GM12891 (cell line): ENCODE measurements at regions not wholly inside any gene's neighbourhood (a gene's known extent, or its start where the extent isn't known, plus 50 kb on each side); places are given as distances from the start of the nearest gene placed in this dataset.

Source experiments
- DNase-seq: peaks from one replicate; pipeline ENCODE4 v3.0.0; 2011; ENCODE audit warnings: low spot score; ENCODE audit not compliant: insufficient read length
- FAIRE-seq: peaks from 2 replicates; lab custom pipeline; 2011; peaks lifted over from hg19 to GRCh38; lab: Jason Lieb, UNC
- PAX5 ChIP-seq: IDR thresholded peaks from 2 replicates; pipeline ENCODE4 v1.6.1; 2011; ENCODE audit warnings: low read length, moderate library complexity, mild to moderate bottlenecking; ENCODE audit not compliant: insufficient read depth, severe bottlenecking
- POLR2A ChIP-seq: IDR thresholded peaks from 2 replicates; pipeline ENCODE4 v1.6.1; 2011; ENCODE audit warnings: low read depth, low read length, control low read depth
- POLR2AphosphoS5 ChIP-seq: IDR thresholded peaks from 2 replicates; pipeline ENCODE4 v1.6.1; 2011; ENCODE audit warnings: low read depth, low read length, control low read depth
- POU2F2 ChIP-seq: IDR thresholded peaks from 2 replicates; pipeline ENCODE4 v1.6.1; 2011; ENCODE audit warnings: low read depth, mild to moderate bottlenecking, control low read depth, low read length, moderate library complexity
- SPI1 ChIP-seq: IDR thresholded peaks from 2 replicates; pipeline ENCODE4 v1.6.1; 2011; ENCODE audit warnings: low read depth, low read length, control low read depth
- TAF1 ChIP-seq: IDR thresholded peaks from 2 replicates; pipeline ENCODE4 v1.6.1; 2011; ENCODE audit warnings: low read depth, low read length, control low read depth

DNA sequence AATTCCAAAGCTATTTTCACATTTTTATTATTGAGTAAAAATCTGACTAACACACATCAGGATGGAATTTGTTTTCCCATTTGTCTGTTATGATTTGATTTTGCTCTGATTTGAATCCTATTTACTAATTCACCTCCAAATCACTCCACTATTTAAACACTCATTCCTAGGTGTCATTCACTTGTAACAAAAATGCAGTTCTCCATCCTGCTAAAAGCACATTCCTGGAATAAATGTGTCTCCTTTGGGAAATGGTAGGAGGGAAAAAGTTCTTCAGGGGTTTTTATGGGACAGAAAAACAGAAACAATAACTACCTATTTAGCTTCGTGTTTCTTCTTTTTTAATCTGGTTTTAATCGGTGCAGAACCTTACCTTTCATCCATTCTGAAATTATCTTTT, 494.1 kb upstream of the CITED2 start:
- DNase-seq = no peak
- FAIRE-seq = no peak

DNA sequence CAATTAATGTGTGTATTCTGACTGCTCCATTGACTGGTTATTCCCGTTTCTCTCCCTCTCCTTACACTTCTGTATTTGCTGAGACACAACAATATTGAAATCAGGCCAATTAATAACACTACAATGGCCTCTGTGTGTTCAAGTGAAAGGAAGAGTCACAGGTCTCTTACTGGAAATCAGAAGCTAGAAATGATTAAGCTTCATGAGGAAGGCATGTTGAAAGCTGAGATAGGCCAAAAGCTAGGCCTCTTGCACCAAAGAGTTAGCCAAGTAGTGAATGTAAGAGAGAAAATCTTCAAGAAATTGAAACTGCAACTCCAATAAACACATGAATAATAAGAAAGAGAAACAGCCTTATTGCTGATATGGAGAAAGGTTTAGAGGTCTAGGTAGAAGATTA, 489.5 kb upstream of the CITED2 start:
- TF ChIP-seq PAX5 (no peak), TAF1 (no peak), POLR2AphosphoS5 (no peak), POU2F2 (no peak), SPI1 (no peak), POLR2A (no peak)
- no peak for DNase-seq
- FAIRE-seq = no peak

More for the DNA sequence above, 494.1 kb upstream of the CITED2 start:
- TF ChIP-seq POU2F2 = no peak
- no peak for TF ChIP-seq POLR2AphosphoS5

DNA sequence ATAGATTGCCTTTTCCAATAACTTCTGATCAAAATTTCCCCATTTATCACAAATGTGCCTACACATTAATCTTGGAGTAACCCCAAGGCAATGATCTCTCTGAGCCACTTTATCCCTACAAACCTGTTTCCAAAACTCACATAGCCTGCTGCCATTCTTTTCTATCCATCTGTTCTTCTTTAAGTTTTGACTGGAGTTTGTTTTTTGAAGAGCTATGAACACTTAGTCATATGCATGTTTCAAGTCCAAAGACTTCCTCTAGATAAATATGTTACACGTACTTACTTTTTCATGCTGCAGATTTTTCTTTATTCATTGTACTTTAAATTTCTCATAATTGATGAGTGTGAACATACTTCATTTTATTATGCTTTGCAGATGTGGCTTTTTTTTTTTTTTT, 488.9 kb upstream of the CITED2 start:
- no peak for FAIRE-seq
- no peak for DNase-seq

DNA sequence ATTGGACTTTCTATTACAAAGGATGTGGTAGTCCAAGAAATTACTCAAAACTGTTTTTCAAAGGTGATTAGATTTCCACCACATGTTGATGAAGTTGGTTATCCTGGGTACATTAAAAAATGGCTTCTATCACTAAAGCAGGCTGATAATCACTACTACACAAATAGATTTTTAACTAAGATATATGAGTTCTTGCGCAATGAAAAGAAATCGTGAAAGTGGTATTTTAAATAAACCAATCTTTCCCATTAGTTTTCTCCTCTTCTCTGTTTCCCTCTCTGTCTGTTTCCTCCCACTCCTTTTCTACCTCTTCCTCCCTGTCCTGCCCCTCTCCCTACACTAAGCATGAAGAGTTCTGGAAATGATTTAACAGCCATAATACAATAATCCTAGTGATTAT, 487.9 kb upstream of the CITED2 start:
- FAIRE-seq (no peak), DNase-seq (no peak)
- TF ChIP-seq POLR2A (no peak), POU2F2 (no peak), POLR2AphosphoS5 (no peak), SPI1 (no peak), PAX5 (no peak), TAF1 (no peak)

More for the DNA sequence above, 488.9 kb upstream of the CITED2 start:
- TF ChIP-seq POLR2A (no peak), POU2F2 (no peak), PAX5 (no peak), POLR2AphosphoS5 (no peak), TAF1 (no peak), SPI1 (no peak)

DNA sequence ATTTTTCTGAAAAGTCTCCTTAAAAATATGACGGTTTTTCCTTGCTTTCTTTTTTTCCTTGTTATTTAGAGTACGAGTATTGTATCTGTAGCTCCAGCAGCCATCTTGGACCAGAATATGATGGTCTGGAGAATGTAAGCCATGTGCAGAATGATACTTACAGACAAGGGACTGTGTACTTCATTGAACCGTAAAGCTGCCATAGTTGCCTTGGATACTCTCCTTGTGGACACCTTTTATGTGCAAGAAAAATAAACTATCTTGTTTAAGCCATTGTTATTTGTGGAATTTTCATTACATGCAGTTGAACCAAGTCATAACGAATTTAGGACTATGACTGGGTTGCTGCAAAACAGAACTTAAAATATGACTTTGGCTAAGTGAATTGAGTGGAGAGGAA, 485.8 kb upstream of the CITED2 start:
- no peak for FAIRE-seq
- DNase-seq = no peak
- TF ChIP-seq TAF1 (no peak), POU2F2 (no peak)

DNA sequence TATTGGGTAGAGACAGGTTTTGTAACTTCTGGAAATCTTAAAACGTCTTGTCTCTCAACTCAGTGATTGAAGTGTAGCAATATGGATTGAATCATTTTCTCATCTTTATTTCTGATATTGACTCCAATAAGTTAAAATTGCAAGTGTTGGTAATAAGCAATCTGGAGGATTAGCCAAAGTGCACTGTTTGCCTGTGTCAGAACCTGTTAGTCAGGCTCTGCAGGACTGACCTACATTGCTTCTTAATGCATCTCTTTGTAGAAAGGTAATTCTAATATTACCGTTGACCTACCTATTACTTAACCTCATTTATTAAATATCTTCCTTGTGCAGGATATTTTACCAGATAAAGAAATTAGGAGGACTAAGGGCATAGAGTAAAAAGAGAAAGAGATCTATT, 484.0 kb upstream of the CITED2 start:
- no peak for TF ChIP-seq SPI1
- no peak for TF ChIP-seq POLR2AphosphoS5
- FAIRE-seq (no peak), DNase-seq (no peak)

DNA sequence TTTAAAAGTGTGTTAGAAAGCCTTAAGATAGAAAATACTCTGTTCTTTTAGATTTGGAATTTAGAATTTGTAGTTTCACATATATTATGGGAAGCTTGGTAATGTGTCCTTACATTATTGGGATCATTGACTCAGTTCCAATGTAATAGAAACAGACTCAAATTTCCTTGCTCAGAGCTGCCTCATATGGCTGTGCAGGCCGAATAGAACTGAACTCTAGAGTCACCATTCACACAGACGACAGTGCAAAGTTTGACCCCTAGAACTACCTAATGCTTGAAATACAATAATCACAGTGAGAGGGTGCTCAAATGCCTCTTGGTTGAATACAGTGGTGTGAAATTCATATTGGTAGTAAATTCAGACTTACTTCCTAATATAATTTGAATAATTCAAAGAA, 482.7 kb upstream of the CITED2 start:
- no peak for DNase-seq
- no peak for FAIRE-seq
- no peak for TF ChIP-seq POLR2A
- TF ChIP-seq POU2F2 = no peak
- no peak for TF ChIP-seq TAF1
- TF ChIP-seq PAX5 = no peak
- no peak for TF ChIP-seq POLR2AphosphoS5
- no peak for TF ChIP-seq SPI1

DNA sequence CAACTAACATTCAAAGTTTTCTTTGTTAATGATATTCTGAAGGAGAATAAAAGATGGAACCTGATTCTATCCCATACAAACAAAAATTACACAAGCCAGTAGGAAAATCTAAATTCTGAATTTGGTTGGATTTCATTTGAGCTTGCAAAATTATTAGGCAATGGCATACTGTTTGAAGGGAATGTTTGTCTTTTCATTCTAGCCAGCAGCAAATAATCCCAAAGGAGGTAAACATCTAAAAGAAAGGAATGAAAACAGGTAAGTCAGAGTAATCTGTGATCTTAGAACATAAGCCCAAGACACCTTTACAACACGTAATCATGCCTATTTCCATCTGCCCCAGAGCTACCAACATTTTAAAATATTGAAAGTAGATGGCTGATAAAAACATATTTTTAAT, 482.1 kb upstream of the CITED2 start:
- no peak for DNase-seq
- TF ChIP-seq PAX5 (no peak), POU2F2 (no peak), TAF1 (no peak)
- FAIRE-seq = no peak

DNA sequence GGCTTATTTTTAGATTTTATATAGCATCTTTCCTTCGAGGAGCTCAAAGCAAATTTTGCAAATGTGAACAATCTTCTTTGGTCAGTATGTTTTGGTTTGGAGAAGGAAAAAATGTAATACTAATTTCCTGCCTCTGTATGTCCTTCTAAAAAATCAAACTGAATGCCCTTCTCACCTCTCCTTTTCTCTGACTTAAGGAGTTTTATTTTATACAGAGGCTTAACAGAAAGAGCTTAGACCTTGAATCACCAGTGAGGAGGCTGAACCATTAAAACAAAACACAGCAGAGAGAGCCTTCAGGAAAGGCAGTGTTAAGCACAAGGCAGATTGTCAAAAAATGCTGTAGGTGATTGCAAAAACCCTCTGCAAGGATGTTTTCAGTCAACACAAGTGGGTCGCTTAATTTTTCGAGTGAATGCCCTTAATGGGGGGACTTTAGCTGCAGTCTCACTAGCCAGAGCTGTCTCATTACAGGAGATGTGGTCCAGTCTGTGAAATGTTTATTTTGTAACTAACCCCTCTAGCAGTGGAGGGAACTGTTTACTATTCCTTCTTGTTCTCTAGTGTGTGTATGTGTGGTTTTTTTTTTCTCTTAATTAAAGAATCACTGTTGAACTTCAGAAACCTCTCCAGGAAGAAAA, 481.3 kb upstream of the CITED2 start:
- FAIRE-seq (no peak), DNase-seq (no peak)
- TF ChIP-seq TAF1 = no peak
- TF ChIP-seq POLR2AphosphoS5 = no peak
- TF ChIP-seq SPI1 = no peak
- TF ChIP-seq POU2F2 = no peak
- TF ChIP-seq POLR2A = no peak

DNA sequence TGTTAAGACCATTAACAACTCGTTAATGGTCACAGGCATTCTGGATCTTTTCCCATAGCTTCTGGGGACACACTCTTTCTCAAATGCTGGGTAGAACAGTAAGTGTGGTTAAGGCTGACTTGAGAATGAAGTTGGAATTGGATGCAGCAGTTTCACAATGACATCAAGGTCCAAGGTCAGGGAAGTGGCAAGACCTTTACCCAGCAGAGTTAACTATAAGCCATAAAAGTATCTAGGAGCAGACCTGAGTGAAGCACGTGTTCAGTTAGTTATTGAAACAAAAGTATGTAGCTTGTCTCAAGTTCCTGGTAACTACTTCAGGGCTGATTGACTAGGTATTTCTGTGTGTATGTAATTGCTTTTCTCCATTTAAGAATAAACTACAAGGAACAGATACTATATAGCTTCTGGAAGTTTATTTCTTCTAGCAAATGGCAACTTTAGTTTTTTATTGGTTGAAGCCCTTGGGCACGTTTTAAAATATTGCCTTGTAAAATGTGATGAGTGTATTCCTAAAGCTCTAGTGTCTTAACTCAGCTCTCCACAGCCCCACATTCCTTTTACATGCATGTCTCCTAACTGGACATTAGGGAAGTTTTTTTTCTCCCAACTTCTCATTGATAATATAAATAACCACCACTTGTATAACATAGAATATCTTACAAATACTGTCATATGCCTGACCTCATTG, 479.0 kb upstream of the CITED2 start:
- FAIRE-seq = no peak
- TF ChIP-seq PAX5 = no peak
- TF ChIP-seq POLR2AphosphoS5 = no peak
- TF ChIP-seq POLR2A = no peak
- TF ChIP-seq SPI1 = no peak
- TF ChIP-seq POU2F2 = no peak
- TF ChIP-seq TAF1 = no peak
- DNase-seq = no peak
